SU-DHL-6 (cell line): ENCODE measurements at regions not wholly inside any gene's neighbourhood (a gene's known extent, or its start where the extent isn't known, plus 50 kb on each side); places are given as distances from the start of the nearest gene placed in this dataset.

Experiments used
- CTCF ChIP-seq: fragments of 200-600 bp; sonication (generic); IDR thresholded peaks from one replicate; pipeline ENCODE4 v1.5.1; 2017; ENCODE audit warnings: antibody characterized with exemption, mild to moderate bottlenecking, low read length, moderate library complexity; ENCODE audit not compliant: insufficient read depth, poor library complexity, severe bottlenecking
- EZH2phosphoT487 ChIP-seq: fragments of 200-600 bp; sonication (generic), shearing (Covaris generic); conservative IDR thresholded peaks from 2 replicates; pipeline ENCODE4 v1.6.1; 2018; ENCODE audit warnings: mild to moderate bottlenecking, antibody characterized with exemption, low read length, moderate library complexity, mixed read lengths

GRCh38 chr11:80745416-80745815 is 1304.6 kb upstream of the TENM4 start:
- TF ChIP-seq EZH2phosphoT487 (no peak), CTCF (no peak)
